HEK293T (cell line): ENCODE measurements at regions not wholly inside any gene's neighbourhood (a gene's known extent, or its start where the extent isn't known, plus 50 kb on each side); places are given as distances from the start of the nearest gene placed in this dataset.

Experiments used
- ARNT ChIP-seq: fragments of 450-650 bp; IDR thresholded peaks from 2 replicates; pipeline ENCODE4 v1.6.1; 2017; ENCODE audit warnings: mild to moderate bottlenecking
- BHLHE40 ChIP-seq: fragments of 450-650 bp; IDR thresholded peaks from 2 replicates; pipeline ENCODE4 v1.6.1; 2016; ENCODE audit warnings: mild to moderate bottlenecking, moderate library complexity, borderline replicate concordance
- ELF4 ChIP-seq: fragments of 450-650 bp; IDR thresholded peaks from 2 replicates; pipeline ENCODE4 v1.6.1; 2017; ENCODE audit warnings: antibody characterized with exemption
- FOXA1 ChIP-seq: fragments of 450-650 bp; IDR thresholded peaks from 2 replicates; pipeline ENCODE4 v1.6.1; 2016; ENCODE audit warnings: mild to moderate bottlenecking
- FOXK2 ChIP-seq: fragments of 450-650 bp; IDR thresholded peaks from 2 replicates; pipeline ENCODE4 v1.6.1; 2016; ENCODE audit warnings: mild to moderate bottlenecking
- FOXM1 ChIP-seq: fragments of 450-650 bp; IDR thresholded peaks from 2 replicates; pipeline ENCODE4 v1.6.1; 2017; ENCODE audit warnings: mild to moderate bottlenecking, borderline replicate concordance
- L3MBTL2 ChIP-seq: fragments of 450-650 bp; conservative IDR thresholded peaks from 2 replicates; pipeline ENCODE4 v1.6.1; 2016; ENCODE audit warnings: mild to moderate bottlenecking
- SP1 ChIP-seq: fragments of 450-650 bp; IDR thresholded peaks from 2 replicates; pipeline ENCODE4 v1.6.1; 2017
- SUZ12 ChIP-seq: fragments of 450-650 bp; IDR thresholded peaks from 2 replicates; pipeline ENCODE4 v1.6.1; 2016; ENCODE audit warnings: mild to moderate bottlenecking
- TARDBP ChIP-seq: fragments of 450-650 bp; IDR thresholded peaks from 2 replicates; pipeline ENCODE4 v1.6.1; 2016
- TF ChIP-seq, protein P1 (sequence below): fragments of 450-650 bp; IDR thresholded peaks from 2 replicates; pipeline ENCODE4 v1.6.1; 2016

GRCh38 chr5:29061381-29061780 lies 2023.0 kb upstream of the CDH9 start:
- TF ChIP-seq SUZ12 (no peak), FOXM1 (no peak), FOXA1 (no peak), ELF4 (no peak), SP1 (no peak), BHLHE40 (no peak), FOXK2 (no peak), L3MBTL2 (no peak), TARDBP (no peak), ARNT (no peak)
- TF ChIP-seq, protein P1, sequence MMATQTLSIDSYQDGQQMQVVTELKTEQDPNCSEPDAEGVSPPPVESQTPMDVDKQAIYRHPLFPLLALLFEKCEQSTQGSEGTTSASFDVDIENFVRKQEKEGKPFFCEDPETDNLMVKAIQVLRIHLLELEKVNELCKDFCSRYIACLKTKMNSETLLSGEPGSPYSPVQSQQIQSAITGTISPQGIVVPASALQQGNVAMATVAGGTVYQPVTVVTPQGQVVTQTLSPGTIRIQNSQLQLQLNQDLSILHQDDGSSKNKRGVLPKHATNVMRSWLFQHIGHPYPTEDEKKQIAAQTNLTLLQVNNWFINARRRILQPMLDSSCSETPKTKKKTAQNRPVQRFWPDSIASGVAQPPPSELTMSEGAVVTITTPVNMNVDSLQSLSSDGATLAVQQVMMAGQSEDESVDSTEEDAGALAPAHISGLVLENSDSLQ: no peak
